OCI-LY7 (cell line): ENCODE measurements at regions not wholly inside any gene's neighbourhood (a gene's known extent, or its start where the extent isn't known, plus 50 kb on each side); places are given as distances from the start of the nearest gene placed in this dataset.

Experiments used
- CTCF ChIP-seq: fragments of 200-600 bp; sonication (generic); conservative IDR thresholded peaks from 2 replicates; pipeline ENCODE4 v1.5.1; 2014; ENCODE audit warnings: mild to moderate bottlenecking, antibody characterized with exemption, low read length, moderate library complexity, mixed read lengths
- EZH2phosphoT487 ChIP-seq: fragments of 200-600 bp; sonication (generic); IDR thresholded peaks from 2 replicates; pipeline ENCODE4 v1.6.1; 2018; ENCODE audit warnings: low read depth, borderline replicate concordance, mild to moderate bottlenecking, mixed run types, antibody characterized with exemption, low read length, moderate library complexity, mixed read lengths

DNA sequence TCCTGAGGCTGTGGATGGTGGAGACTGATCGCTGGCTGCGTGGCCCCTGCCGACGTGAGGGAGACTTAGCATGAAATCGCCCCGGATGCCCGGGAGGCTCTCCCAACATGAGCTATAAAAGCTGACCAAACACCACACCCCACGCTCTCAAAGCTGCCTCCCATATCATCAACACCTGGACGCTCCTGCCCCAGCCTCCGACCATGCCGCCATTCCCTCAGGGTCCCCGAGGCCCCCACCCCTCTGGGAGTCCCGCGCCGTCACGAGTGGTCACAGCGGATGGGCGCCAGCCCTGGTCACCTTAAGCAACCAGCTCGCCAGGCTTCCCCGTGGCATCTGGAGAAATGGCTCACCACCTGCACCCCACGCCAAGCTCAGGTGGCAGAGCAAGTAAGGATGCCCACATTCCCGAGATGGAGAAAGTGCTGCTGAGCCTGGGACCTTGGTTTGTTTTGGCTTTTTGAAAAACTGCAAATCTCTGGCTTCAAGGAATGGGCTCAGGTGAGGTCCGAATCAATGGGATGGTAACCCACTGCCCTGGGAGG is 196.0 kb downstream of the MED10 start:
- no peak for TF ChIP-seq CTCF
- no peak for TF ChIP-seq EZH2phosphoT487
